WTC11 (cell line): ENCODE measurements at regions not wholly inside any gene's neighbourhood (a gene's known extent, or its start where the extent isn't known, plus 50 kb on each side); places are given as distances from the start of the nearest gene placed in this dataset.

Source experiments
- ATAC-seq: fragments of 200-7000 bp; cut with Tn5 transposase; 2 replicates; pipeline ENCODE4 v1.10.0; 2021; ENCODE audit warnings: mild to moderate bottlenecking, moderate library complexity
- CTCF ChIA-PET: fragments of 300-600 bp; sonication (Branson Sonifier 250); formaldehyde crosslinking; loops from one replicate; lab custom pipeline; 2021; ENCODE audit warnings: antibody characterized with exemption; lab: Charles Lee
- POLR2A ChIA-PET: fragments of 350-600 bp; sonication (Branson Sonifier 250); formaldehyde crosslinking; loops from one replicate; lab custom pipeline; 2021; ENCODE audit warnings: antibody characterized with exemption; lab: Charles Lee
- DNase-seq: peaks from one replicate; pipeline ENCODE4 v3.0.0; 2021; ENCODE audit warnings: low spot score
- H3K27ac Mint-ChIP-seq: 2 replicates; pipeline ENCODE4 v1.8.0; 2021; ENCODE audit warnings: mixed read lengths
- H3K27me3 Mint-ChIP-seq: 2 replicates; pipeline ENCODE4 v1.8.0; 2021; ENCODE audit warnings: low read depth, mild to moderate bottlenecking, moderate library complexity, mixed read lengths
- H3K36me3 Mint-ChIP-seq: 2 replicates; pipeline ENCODE4 v1.8.0; 2021; ENCODE audit warnings: mixed read lengths
- H3K4me1 Mint-ChIP-seq: 2 replicates; pipeline ENCODE4 v1.8.0; 2022; ENCODE audit warnings: mixed read lengths
- H3K4me3 Mint-ChIP-seq: 2 replicates; pipeline ENCODE4 v1.8.0; 2021; ENCODE audit warnings: mild to moderate bottlenecking, moderate library complexity, mixed read lengths
- H3K9me3 Mint-ChIP-seq: 2 replicates; pipeline ENCODE4 v1.8.0; 2021; ENCODE audit warnings: mixed read lengths
- CREB1 ChIP-seq: sonication (generic); formaldehyde crosslinking; IDR thresholded peaks from 2 replicates; pipeline ENCODE4 v1.8.0; 2023; ENCODE audit warnings: mild to moderate bottlenecking, missing genetic modification reagents
- FOXK1 ChIP-seq: sonication (generic); formaldehyde crosslinking; IDR thresholded peaks from 2 replicates; pipeline ENCODE4 v1.8.0; 2022; ENCODE audit warnings: mild to moderate bottlenecking, moderate library complexity, missing genetic modification reagents
- HMGA2 ChIP-seq: fragments of 250-450 bp; sonication (Bioruptor Pico); IDR thresholded peaks from 2 replicates; pipeline ENCODE4 v1.4.0; 2021; ENCODE audit warnings: mild to moderate bottlenecking, moderate library complexity
- IRF2 ChIP-seq: sonication (generic); formaldehyde crosslinking; IDR thresholded peaks from 2 replicates; pipeline ENCODE4 v1.8.0; 2022; ENCODE audit warnings: low read depth, missing genetic modification reagents, borderline replicate concordance
- NFATC4 ChIP-seq: fragments of 250-450 bp; sonication (Bioruptor Pico); IDR thresholded peaks from 2 replicates; pipeline ENCODE4 v1.9.0; 2021; ENCODE audit warnings: mild to moderate bottlenecking
- NFE2L1 ChIP-seq: sonication (generic); formaldehyde crosslinking; IDR thresholded peaks from 2 replicates; pipeline ENCODE4 v1.8.1; 2023; ENCODE audit warnings: missing genetic modification reagents
- SMAD3 ChIP-seq: sonication (generic); formaldehyde crosslinking; IDR thresholded peaks from 2 replicates; pipeline ENCODE4 v1.8.0; 2022; ENCODE audit warnings: missing genetic modification reagents, mild to moderate bottlenecking, borderline replicate concordance
- SP1 ChIP-seq: sonication (generic); formaldehyde crosslinking; conservative IDR thresholded peaks from 2 replicates; pipeline ENCODE4 v1.8.1; 2022; ENCODE audit warnings: missing genetic modification reagents
- TP53 ChIP-seq: sonication (generic); formaldehyde crosslinking; IDR thresholded peaks from 2 replicates; pipeline ENCODE4 v1.8.1; 2023; ENCODE audit warnings: mild to moderate bottlenecking, missing genetic modification reagents
- ZNF317 ChIP-seq: sonication (generic); formaldehyde crosslinking; IDR thresholded peaks from 2 replicates; pipeline ENCODE4 v1.8.1; 2023; ENCODE audit warnings: low read depth, mild to moderate bottlenecking, moderate library complexity, missing genetic modification reagents, borderline replicate concordance
- ZNF423 ChIP-seq: fragments of 250-450 bp; sonication (Bioruptor Pico); IDR thresholded peaks from 2 replicates; pipeline ENCODE4 v2.1.2; 2022; ENCODE audit warnings: mild to moderate bottlenecking, moderate library complexity
- TF ChIP-seq, protein P1 (sequence below): sonication (generic); formaldehyde crosslinking; IDR thresholded peaks from 2 replicates; pipeline ENCODE4 v1.8.0; 2022; ENCODE audit warnings: mild to moderate bottlenecking, missing genetic modification reagents
- TF ChIP-seq, protein P2 (sequence below): sonication (generic); formaldehyde crosslinking; IDR thresholded peaks from 2 replicates; pipeline ENCODE4 v1.8.1; 2023; ENCODE audit warnings: mild to moderate bottlenecking, missing genetic modification reagents, moderate library complexity
- TF ChIP-seq, protein P3 (sequence below): sonication (generic); formaldehyde crosslinking; IDR thresholded peaks from 2 replicates; pipeline ENCODE4 v1.8.1; 2023; ENCODE audit warnings: mild to moderate bottlenecking, moderate library complexity, missing genetic modification reagents
- TF ChIP-seq, protein P4 (sequence below): sonication (generic); formaldehyde crosslinking; IDR thresholded peaks from 2 replicates; pipeline ENCODE4 v1.8.1; 2023; ENCODE audit warnings: mild to moderate bottlenecking, missing genetic modification reagents
- TF ChIP-seq, protein P5 (sequence below): sonication (generic); formaldehyde crosslinking; IDR thresholded peaks from 2 replicates; pipeline ENCODE4 v1.8.1; 2022; ENCODE audit warnings: missing genetic modification reagents, borderline replicate concordance
- TF ChIP-seq, protein P6 (sequence below): sonication (generic); formaldehyde crosslinking; IDR thresholded peaks from 2 replicates; pipeline ENCODE4 v1.8.0; 2023; ENCODE audit warnings: mild to moderate bottlenecking, missing genetic modification reagents

DNA sequence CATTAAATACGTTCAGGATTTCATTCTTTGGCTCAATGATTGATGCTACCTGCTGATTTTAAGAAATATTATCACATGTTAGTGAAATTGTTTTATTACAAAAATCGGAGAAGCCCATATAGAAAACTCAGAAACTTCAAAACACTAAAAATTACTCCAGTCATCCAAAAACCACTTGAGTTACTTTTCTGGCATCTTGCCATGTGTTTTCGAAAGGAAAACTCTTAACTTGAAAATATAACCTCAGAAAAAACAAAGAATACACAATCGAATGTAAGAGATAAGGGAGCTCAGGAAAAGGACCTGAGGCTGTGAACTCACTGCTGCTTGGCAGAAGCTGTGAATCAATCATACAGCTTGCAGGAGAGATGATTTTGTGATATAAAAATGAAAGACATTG is 151.3 kb upstream of the SLITRK3 start:
- Mint-ChIP-seq H3K4me1 (peaks cover 5% of the 10 kb centered on the region), H3K36me3 (no peaks in the 10 kb centered on the region)
- POLR2A ChIA-PET = no interaction called here
- TF ChIP-seq ZNF317 (CRISPR knock-in tag) (no peak), NFE2L1 (CRISPR knock-in tag) (no peak), SMAD3 (CRISPR knock-in tag) (no peak), CREB1 (CRISPR knock-in tag) (no peak), TP53 (CRISPR knock-in tag) (no peak), HMGA2 (CRISPR knock-in tag) (no peak), FOXK1 (no peak)
- TF ChIP-seq, protein P1, sequence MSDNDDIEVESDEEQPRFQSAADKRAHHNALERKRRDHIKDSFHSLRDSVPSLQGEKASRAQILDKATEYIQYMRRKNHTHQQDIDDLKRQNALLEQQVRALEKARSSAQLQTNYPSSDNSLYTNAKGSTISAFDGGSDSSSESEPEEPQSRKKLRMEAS (CRISPR knock-in tag) = no peak
- TF ChIP-seq, protein P2, sequence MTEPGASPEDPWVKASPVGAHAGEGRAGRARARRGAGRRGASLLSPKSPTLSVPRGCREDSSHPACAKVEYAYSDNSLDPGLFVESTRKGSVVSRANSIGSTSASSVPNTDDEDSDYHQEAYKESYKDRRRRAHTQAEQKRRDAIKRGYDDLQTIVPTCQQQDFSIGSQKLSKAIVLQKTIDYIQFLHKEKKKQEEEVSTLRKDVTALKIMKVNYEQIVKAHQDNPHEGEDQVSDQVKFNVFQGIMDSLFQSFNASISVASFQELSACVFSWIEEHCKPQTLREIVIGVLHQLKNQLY = no peak
- TF ChIP-seq, protein P3, sequence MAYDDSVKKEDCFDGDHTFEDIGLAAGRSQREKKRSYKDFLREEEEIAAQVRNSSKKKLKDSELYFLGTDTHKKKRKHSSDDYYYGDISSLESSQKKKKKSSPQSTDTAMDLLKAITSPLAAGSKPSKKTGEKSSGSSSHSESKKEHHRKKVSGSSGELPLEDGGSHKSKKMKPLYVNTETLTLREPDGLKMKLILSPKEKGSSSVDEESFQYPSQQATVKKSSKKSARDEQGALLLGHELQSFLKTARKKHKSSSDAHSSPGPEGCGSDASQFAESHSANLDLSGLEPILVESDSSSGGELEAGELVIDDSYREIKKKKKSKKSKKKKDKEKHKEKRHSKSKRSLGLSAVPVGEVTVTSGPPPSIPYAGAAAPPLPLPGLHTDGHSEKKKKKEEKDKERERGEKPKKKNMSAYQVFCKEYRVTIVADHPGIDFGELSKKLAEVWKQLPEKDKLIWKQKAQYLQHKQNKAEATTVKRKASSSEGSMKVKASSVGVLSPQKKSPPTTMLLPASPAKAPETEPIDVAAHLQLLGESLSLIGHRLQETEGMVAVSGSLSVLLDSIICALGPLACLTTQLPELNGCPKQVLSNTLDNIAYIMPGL (CRISPR knock-in tag) = no peak
- TF ChIP-seq, protein P4, sequence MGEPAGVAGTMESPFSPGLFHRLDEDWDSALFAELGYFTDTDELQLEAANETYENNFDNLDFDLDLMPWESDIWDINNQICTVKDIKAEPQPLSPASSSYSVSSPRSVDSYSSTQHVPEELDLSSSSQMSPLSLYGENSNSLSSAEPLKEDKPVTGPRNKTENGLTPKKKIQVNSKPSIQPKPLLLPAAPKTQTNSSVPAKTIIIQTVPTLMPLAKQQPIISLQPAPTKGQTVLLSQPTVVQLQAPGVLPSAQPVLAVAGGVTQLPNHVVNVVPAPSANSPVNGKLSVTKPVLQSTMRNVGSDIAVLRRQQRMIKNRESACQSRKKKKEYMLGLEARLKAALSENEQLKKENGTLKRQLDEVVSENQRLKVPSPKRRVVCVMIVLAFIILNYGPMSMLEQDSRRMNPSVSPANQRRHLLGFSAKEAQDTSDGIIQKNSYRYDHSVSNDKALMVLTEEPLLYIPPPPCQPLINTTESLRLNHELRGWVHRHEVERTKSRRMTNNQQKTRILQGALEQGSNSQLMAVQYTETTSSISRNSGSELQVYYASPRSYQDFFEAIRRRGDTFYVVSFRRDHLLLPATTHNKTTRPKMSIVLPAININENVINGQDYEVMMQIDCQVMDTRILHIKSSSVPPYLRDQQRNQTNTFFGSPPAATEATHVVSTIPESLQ (CRISPR knock-in tag) = no peak
- TF ChIP-seq, all 79 proteins: peak for 0
- Mint-ChIP-seq H3K27ac (no peak overlapping the region), H3K9me3 (no peaks in the 10 kb centered on the region), H3K27me3 (no peaks in the 10 kb centered on the region), H3K4me3 (no peak overlapping the region)
- ATAC-seq = no peak
- CTCF ChIA-PET = no interaction called here
- DNase-seq = no peak

DNA sequence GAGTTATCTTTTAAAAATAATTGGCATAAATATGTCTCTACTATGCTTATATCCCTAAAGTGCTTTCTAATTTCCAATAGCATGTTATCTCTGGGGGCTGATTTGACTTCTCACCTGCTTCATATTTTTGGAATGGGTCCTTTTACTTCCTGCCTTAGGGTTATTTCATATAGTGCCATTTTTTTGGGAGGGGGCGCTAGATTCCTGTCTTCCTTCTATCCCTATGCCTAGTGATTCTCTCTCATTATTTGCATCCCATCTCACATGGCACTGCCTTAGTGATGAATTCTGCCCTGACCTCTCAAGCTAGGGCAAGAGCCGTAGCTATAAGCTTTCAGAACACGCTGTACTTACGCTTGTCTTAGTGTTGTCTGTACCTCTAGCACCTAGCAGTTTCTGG is 150.3 kb upstream of the SLITRK3 start:
- Mint-ChIP-seq H3K27me3 (no peaks in the 10 kb centered on the region), H3K4me1 (peaks cover 7% of the 10 kb centered on the region), H3K36me3 (peaks cover 2% of the 10 kb centered on the region; the same call in 1 of the 2 replicates), H3K27ac (no peak overlapping the region)
- TF ChIP-seq SP1 (CRISPR knock-in tag) (no peak), NFATC4 (no peak), ZNF423 (CRISPR knock-in tag) (no peak)
- TF ChIP-seq, protein P5, sequence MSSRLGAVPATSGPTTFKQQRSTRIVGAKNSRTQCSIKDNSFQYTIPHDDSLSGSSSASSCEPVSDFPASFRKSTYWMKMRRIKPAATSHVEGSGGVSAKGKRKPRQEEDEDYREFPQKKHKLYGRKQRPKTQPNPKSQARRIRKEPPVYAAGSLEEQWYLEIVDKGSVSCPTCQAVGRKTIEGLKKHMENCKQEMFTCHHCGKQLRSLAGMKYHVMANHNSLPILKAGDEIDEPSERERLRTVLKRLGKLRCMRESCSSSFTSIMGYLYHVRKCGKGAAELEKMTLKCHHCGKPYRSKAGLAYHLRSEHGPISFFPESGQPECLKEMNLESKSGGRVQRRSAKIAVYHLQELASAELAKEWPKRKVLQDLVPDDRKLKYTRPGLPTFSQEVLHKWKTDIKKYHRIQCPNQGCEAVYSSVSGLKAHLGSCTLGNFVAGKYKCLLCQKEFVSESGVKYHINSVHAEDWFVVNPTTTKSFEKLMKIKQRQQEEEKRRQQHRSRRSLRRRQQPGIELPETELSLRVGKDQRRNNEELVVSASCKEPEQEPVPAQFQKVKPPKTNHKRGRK (CRISPR knock-in tag) = no peak
- TF ChIP-seq, all 79 proteins: peak for 0
- DNase-seq = no peak
- POLR2A ChIA-PET = no interaction called here
- CTCF ChIA-PET = interaction anchor here (0.7 kb wide), 1 partner anchor 547 kb away, joined by 3 read pairs; no protein-coding TSS in a partner anchor
- ATAC-seq = peak; percentile 88
- no peak overlapping the region for H3K4me3 Mint-ChIP-seq
- peaks cover 4% of the 10 kb centered on the region; the same call in 1 of the 2 replicates for H3K9me3 Mint-ChIP-seq

DNA sequence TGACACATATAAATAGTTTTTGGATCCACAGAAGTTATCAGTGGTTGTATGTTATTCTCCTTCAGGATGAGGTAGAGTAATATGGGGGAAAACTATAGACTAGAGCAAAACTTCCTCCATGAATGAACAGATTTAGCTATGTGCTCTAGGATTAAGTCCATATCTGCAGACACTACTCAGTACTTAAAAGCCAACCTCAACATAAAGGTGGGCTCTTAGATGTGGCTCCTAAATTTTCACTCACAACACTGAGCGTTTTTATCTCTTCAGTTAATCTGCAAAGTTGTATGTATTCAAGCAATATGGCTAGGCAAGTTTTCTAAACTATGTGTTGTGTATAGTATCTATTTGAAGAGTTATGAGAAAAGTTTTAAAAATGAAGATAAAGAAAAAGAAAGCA is 147.0 kb upstream of the SLITRK3 start:
- Mint-ChIP-seq H3K27ac (peak overlapping the region; percentile 75; the same call in 1 of the 2 replicates), H3K4me1 (peaks cover 7% of the 10 kb centered on the region), H3K27me3 (no peaks in the 10 kb centered on the region), H3K36me3 (peaks cover 2% of the 10 kb centered on the region; the same call in 1 of the 2 replicates), H3K9me3 (peaks cover 4% of the 10 kb centered on the region; the same call in 1 of the 2 replicates), H3K4me3 (no peak overlapping the region)
- ChIA-PET CTCF (no interaction called here), POLR2A (no interaction called here)
- DNase-seq (no peak), ATAC-seq (no peak)
- no peak for TF ChIP-seq IRF2 (CRISPR knock-in tag)
- TF ChIP-seq, protein P2 = no peak
- no peak for TF ChIP-seq HMGA2 (CRISPR knock-in tag)
- TF ChIP-seq, protein P6, sequence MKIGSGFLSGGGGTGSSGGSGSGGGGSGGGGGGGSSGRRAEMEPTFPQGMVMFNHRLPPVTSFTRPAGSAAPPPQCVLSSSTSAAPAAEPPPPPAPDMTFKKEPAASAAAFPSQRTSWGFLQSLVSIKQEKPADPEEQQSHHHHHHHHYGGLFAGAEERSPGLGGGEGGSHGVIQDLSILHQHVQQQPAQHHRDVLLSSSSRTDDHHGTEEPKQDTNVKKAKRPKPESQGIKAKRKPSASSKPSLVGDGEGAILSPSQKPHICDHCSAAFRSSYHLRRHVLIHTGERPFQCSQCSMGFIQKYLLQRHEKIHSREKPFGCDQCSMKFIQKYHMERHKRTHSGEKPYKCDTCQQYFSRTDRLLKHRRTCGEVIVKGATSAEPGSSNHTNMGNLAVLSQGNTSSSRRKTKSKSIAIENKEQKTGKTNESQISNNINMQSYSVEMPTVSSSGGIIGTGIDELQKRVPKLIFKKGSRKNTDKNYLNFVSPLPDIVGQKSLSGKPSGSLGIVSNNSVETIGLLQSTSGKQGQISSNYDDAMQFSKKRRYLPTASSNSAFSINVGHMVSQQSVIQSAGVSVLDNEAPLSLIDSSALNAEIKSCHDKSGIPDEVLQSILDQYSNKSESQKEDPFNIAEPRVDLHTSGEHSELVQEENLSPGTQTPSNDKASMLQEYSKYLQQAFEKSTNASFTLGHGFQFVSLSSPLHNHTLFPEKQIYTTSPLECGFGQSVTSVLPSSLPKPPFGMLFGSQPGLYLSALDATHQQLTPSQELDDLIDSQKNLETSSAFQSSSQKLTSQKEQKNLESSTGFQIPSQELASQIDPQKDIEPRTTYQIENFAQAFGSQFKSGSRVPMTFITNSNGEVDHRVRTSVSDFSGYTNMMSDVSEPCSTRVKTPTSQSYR (CRISPR knock-in tag) = no peak
